Retinal pigment epithelial cell (primary cell): ENCODE measurements at regions not wholly inside any gene's neighbourhood (a gene's known extent, or its start where the extent isn't known, plus 50 kb on each side); places are given as distances from the start of the nearest gene placed in this dataset.

Source experiments
- DNase-seq: peaks from one replicate; pipeline ENCODE4 v3.0.0-alpha.2; 2010; ENCODE audit warnings: low read depth
- H3K4me3 ChIP-seq: 2 replicates; pipeline ENCODE4 v1.5.1; 2011; ENCODE audit warnings: mild to moderate bottlenecking, low read length, control low read depth, moderate library complexity
- TF ChIP-seq, protein P1 (sequence below): conservative IDR thresholded peaks from 2 replicates; pipeline ENCODE4 v1.5.1; 2011; ENCODE audit warnings: low read depth, low read length, control low read depth, inconsistent platforms

DNA sequence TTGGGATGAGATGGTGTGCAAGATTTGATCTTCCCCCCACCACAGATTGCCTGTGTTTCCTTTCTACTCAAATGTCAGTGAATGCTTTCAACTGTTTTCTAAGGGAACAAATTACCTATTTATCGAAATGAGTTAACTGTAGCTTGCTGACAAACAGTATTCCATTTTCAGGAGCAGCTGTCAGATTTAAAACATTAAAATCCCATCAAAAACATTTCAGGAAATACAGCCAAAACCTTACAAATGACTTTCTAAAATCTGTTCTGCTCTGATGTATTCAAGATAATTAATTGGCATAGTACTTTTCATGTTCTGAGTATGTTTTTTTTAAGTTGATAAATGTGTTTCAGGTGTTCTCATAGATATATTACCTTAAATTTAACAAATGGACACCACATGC lies 158.0 kb upstream of the DMRTA1 start:
- TF ChIP-seq, protein P1, sequence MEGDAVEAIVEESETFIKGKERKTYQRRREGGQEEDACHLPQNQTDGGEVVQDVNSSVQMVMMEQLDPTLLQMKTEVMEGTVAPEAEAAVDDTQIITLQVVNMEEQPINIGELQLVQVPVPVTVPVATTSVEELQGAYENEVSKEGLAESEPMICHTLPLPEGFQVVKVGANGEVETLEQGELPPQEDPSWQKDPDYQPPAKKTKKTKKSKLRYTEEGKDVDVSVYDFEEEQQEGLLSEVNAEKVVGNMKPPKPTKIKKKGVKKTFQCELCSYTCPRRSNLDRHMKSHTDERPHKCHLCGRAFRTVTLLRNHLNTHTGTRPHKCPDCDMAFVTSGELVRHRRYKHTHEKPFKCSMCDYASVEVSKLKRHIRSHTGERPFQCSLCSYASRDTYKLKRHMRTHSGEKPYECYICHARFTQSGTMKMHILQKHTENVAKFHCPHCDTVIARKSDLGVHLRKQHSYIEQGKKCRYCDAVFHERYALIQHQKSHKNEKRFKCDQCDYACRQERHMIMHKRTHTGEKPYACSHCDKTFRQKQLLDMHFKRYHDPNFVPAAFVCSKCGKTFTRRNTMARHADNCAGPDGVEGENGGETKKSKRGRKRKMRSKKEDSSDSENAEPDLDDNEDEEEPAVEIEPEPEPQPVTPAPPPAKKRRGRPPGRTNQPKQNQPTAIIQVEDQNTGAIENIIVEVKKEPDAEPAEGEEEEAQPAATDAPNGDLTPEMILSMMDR, result no peak
- no peak for DNase-seq
- H3K4me3 ChIP-seq, result no peak overlapping the region

DNA sequence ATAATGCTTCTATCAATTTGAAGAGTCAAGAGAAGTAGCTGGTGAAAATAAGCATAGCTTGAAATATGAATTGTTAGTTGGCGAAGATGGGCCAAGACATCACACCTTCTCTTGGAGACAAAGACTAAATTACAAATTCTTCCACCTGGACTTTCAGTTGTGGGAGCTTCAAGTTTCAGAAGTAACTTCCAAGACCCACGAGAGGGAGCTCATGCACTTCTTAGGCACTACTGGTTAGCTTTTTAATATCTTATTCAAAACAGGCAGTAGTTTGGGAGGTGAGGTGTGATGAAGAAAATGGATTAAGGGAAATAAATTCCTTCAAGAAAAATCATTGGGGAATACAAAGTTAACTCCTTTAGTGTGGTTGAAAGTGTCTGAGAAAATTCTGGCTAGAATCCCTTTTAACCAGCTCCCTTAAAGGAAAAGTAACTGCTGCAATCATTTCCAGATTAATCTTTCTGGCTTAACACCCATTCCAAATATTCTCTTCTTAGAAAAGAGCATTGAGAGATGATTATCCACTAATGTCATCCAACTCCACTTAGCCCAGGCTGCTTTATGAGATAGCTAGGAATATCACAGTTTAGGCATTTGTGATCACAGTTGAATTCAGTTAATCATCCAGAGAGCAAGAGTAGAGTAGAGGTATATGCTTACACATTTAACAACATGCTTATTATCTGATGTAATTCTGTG lies 139.5 kb upstream of the DMRTA1 start:
- DNase-seq, result peak; percentile 69
- no peak overlapping the region for H3K4me3 ChIP-seq
- TF ChIP-seq, protein P1, result peak; percentile 82

DNA sequence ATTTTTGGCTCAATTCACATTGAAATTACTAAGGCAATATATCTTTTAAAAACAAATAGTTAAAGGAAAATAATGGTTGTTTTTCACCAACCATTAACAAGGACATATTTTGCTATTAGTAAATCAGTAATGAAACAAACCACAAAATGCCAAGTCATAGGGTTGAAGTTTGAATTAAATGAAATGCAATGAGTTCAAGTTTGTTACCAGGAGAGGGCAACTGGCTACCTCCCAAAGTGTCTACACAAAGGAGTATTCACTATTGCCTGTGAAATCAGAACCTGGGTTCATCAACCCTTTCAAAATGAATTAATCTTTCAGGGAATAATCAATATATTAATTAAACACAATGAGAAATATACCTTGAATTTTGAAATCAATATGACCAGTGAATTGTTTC lies 138.4 kb upstream of the DMRTA1 start:
- no peak for DNase-seq
- TF ChIP-seq, protein P1, result peak; percentile 12

DNA sequence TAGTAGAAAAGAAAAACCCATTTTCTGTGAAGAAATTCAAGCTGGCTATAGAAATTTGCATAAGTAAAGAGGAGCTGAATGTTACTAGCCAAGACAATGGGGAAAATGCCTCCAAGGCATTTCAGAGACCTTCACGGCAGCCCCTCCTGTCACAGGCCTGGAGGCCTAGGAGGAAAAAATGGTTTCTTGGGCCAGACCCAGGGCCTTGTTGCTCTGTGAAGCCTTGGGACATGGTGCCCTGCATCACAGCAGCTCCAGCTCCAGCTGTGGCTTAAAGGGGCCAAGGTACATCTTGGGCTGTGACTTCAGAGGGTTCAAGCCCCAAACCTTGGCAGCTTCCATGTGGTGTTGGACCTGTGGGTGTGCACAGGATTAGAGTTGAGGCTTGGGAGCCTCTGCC lies 130.0 kb upstream of the DMRTA1 start:
- TF ChIP-seq, protein P1, result no peak
- DNase-seq, result no peak
- no peak overlapping the region for H3K4me3 ChIP-seq

More for the DNA sequence above, 138.4 kb upstream of the DMRTA1 start:
- no peak overlapping the region for H3K4me3 ChIP-seq

DNA sequence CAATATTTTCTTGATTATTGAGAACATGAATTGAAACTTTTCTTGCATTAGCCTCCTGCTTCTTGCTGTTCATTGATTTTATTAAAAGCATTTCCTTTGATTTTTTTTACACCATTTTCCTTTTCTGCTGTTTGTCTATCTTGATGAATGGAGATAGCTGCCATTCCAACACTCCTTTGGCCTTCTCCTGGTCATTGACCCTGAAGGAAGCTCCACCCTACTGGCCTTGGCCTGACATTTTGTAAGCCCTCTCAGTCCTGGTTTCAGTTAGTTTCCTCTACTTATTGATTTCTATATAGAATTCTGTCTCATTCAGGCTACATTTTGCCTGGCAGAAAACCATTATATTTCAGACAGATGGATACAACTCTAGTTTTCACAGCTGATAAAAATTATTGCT lies 115.1 kb upstream of the DMRTA1 start:
- DNase-seq, result no peak
- no peak overlapping the region for H3K4me3 ChIP-seq
- TF ChIP-seq, protein P1, result no peak

DNA sequence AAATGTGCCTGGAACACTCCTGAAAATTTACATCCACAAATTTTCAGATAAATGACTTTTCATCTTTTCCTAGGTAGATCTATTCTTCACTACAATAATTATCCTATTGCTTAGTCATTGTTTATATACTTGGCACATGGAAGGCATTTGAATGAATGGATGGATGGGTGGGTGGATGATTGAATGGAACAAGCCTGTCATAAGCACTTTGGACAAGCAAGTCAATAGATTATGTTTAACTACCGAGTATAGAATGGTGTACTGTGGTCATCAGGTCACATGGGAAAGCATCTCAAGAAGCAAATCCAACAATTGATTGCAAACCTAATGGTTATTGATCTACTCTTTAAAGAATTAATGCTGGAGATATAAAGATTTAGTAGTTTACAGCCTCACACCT lies 114.4 kb upstream of the DMRTA1 start:
- TF ChIP-seq, protein P1, result no peak
- no peak overlapping the region for H3K4me3 ChIP-seq
- no peak for DNase-seq

DNA sequence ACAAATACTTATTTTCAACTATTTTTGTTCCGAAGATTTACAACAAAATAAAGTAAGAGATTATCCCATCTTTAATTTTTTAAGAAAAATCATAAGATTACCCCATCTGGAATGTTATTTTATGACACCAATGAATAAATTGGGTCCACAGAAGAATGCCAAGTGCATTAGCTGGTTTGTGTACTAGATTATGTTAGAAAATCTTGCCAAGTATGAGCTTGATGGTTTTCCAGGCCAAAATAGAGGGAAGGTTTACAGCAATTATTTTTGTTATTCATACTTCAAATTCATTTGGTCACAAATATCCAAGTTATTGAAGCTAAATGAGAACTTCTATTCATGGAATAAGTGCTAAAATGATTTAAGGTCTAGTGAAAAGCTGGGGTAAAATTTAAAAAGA lies 109.4 kb upstream of the DMRTA1 start:
- TF ChIP-seq, protein P1, result no peak
- DNase-seq, result peak; percentile 68
- H3K4me3 ChIP-seq, result no peak overlapping the region
